ENCODE measurements at regions not wholly inside any gene's neighbourhood (a gene's known extent, or its start where the extent isn't known, plus 50 kb on each side); places are given as distances from the start of the nearest gene placed in this dataset.

GRCh38 chr14:99028521-99028920 is 243.5 kb downstream of the BCL11B start:
- TF ChIP-seq CTCF (IDR thresholded peaks at IDR 0.05; ENCODE audit: low read depth, low read length) (no peak), MYC (IDR thresholded peaks at IDR 0.05; ENCODE audit: low read depth, low read length) (no peak)

Data from NB4 (cell line).